CD4-positive, alpha-beta T cell (primary cell): ENCODE measurements at regions not wholly inside any gene's neighbourhood (a gene's known extent, or its start where the extent isn't known, plus 50 kb on each side); places are given as distances from the start of the nearest gene placed in this dataset.
"Not testable (repeated sequence)": the region's sequence is repeated elsewhere in the genome, so short reads cannot be mapped to it uniquely, and the experiment has no call there.

Experiments
- ATAC-seq: fragments of 200-7000 bp; cut with Tn5 transposase; one replicate; pipeline ENCODE4 v1.10.0; 2022; ENCODE audit warnings: mild to moderate bottlenecking; ENCODE audit not compliant: poor library complexity
- CTCF ChIA-PET: fragments of 350-600 bp; sonication (Branson Sonifier 250); formaldehyde crosslinking; loops from one replicate; lab custom pipeline; 2021; ENCODE audit warnings: antibody characterized with exemption, inconsistent platforms; lab: Charles Lee
- POLR2A ChIA-PET: fragments of 350-600 bp; sonication (Branson Sonifier 250); formaldehyde crosslinking; loops from one replicate; lab custom pipeline; 2021; ENCODE audit warnings: antibody characterized with exemption, inconsistent platforms; lab: Charles Lee
- DNase-seq, 14 experiments: peaks; one replicate each; pipeline ENCODE4 v3.0.0-alpha.2; 2013 to 2020; ENCODE audit warnings: mixed read lengths in 2 of 14
- H3K27ac ChIP-seq, 2 donors: one replicate each; pipeline versions ENCODE4 v1.5.1 to v1.7.0; 2013; ENCODE audit warnings: low read length in 2 of 2, low read depth in 1 of 2, mild to moderate bottlenecking in 1 of 2
- H3K27me3 ChIP-seq, 2 experiments: 1 replicate in 1 of 2; 2 replicates in 1 of 2; pipeline versions ENCODE4 v1.6.1 to v1.7.0; 2013; ENCODE audit warnings: low read length in 2 of 2, control low read depth in 1 of 2, mild to moderate bottlenecking in 1 of 2, moderate library complexity in 1 of 2; ENCODE audit not compliant: insufficient read depth in 2 of 2, control insufficient read depth in 1 of 2
- H3K36me3 ChIP-seq: one replicate; pipeline ENCODE4 v1.6.1; 2013; ENCODE audit warnings: low read length, control low read depth; ENCODE audit not compliant: insufficient read depth
- H3K4me1 ChIP-seq: one replicate; pipeline ENCODE4 v1.6.1; 2013; ENCODE audit warnings: low read length, control low read depth; ENCODE audit not compliant: insufficient read depth
- H3K4me3 ChIP-seq: one replicate; pipeline ENCODE4 v1.5.1; 2013; ENCODE audit warnings: mild to moderate bottlenecking, low read length, moderate library complexity
- H3K9me3 ChIP-seq, 2 experiments: 1 replicate in 1 of 2; 2 replicates in 1 of 2; pipeline versions ENCODE4 v1.6.1 to v1.7.0; 2013; ENCODE audit warnings: low read length in 2 of 2, mild to moderate bottlenecking in 2 of 2, control low read depth in 1 of 2, moderate library complexity in 1 of 2; ENCODE audit not compliant: control insufficient read depth in 1 of 2, insufficient read depth in 1 of 2
- H3K27ac Mint-ChIP-seq: one replicate; pipeline ENCODE4 v1.8.0; 2020; ENCODE audit warnings: mixed read lengths
- H3K27me3 Mint-ChIP-seq: one replicate; pipeline ENCODE4 v1.8.0; 2021; ENCODE audit warnings: mixed read lengths
- H3K36me3 Mint-ChIP-seq: one replicate; pipeline ENCODE4 v1.8.0; 2021; ENCODE audit warnings: low read depth, mixed read lengths
- H3K4me1 Mint-ChIP-seq: one replicate; pipeline ENCODE4 v1.8.0; 2021; ENCODE audit warnings: low read depth, mixed read lengths
- H3K4me3 Mint-ChIP-seq: one replicate; pipeline ENCODE4 v1.8.0; 2020; ENCODE audit warnings: mild to moderate bottlenecking, mixed read lengths
- H3K9me3 Mint-ChIP-seq: one replicate; pipeline ENCODE4 v1.8.0; 2020; ENCODE audit warnings: mixed read lengths
- CTCF ChIP-seq: fragments of 200-600 bp; IDR thresholded peaks from one replicate; pipeline ENCODE4 v1.8.0; 2022; ENCODE audit warnings: antibody characterized with exemption, mild to moderate bottlenecking
- intact Hi-C, 2 experiments: fragments of 100-400 bp; cut with DNase I in 1 of 2; cut with micrococcal nuclease in 1 of 2; formaldehyde crosslinking; loops; one replicate each; pipeline versions ENCODE4 v1.15.1 to v1.9.0; 2023 to 2025; cut with DNase I, micrococcal nuclease

DNA sequence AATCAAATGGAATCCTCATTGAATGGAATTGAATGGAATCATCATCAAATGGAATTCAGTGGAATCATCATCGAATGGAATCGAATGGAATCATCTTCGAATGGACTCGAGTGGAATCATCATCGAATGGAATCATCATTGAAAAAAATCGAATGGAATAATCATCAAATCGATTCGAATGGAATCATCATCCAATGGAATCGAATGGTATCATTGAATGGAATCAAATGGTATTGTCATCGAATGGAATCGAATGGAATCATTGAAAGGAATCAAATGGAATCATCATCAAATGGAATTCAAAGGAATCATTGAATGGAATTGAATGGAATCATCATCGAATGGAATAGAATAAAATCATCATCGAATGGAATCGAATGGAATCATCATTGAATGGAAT lies 619.3 kb downstream of the TP53TG3F start:
- H3K27ac Mint-ChIP-seq: no peak overlapping the region
- no peak for TF ChIP-seq CTCF
- ATAC-seq: no peak
- peaks cover 2% of the 10 kb centered on the region for H3K9me3 Mint-ChIP-seq
- ChIA-PET POLR2A (no interaction called here), CTCF (no interaction called here)
- no peaks in the 10 kb centered on the region for H3K4me1 ChIP-seq
- no peaks in the 10 kb centered on the region for H3K4me1 Mint-ChIP-seq
- no peaks in the 10 kb centered on the region for H3K27me3 ChIP-seq
- H3K4me3 ChIP-seq: no peak overlapping the region
- no peak overlapping the region for H3K4me3 Mint-ChIP-seq
- H3K27me3 Mint-ChIP-seq: no peaks in the 10 kb centered on the region
- no peak for DNase-seq
- no peak overlapping the region for H3K27ac ChIP-seq
- H3K36me3 ChIP-seq: no peaks in the 10 kb centered on the region
- intact Hi-C loops: no loop called here
- peaks cover 24 to 99% of the 10 kb centered on the region in 2 experiments for H3K9me3 ChIP-seq
- H3K36me3 Mint-ChIP-seq: peaks cover 8% of the 10 kb centered on the region

GRCh38 chr16:34085038-34085437 lies 625.6 kb downstream of the TP53TG3F start:
- H3K27ac ChIP-seq, H3K27me3 Mint-ChIP-seq, H3K9me3 Mint-ChIP-seq, H3K4me3 ChIP-seq, H3K4me3 Mint-ChIP-seq, intact Hi-C loops, POLR2A ChIA-PET, H3K27ac Mint-ChIP-seq, H3K4me1 ChIP-seq, H3K4me1 Mint-ChIP-seq, CTCF ChIA-PET, H3K36me3 ChIP-seq, DNase-seq, H3K27me3 ChIP-seq, ATAC-seq: not testable (repeated sequence)
- H3K36me3 Mint-ChIP-seq: peaks cover 17% of the 10 kb centered on the region
- peaks cover 46 to 100% of the 10 kb centered on the region in 2 experiments for H3K9me3 ChIP-seq

DNA sequence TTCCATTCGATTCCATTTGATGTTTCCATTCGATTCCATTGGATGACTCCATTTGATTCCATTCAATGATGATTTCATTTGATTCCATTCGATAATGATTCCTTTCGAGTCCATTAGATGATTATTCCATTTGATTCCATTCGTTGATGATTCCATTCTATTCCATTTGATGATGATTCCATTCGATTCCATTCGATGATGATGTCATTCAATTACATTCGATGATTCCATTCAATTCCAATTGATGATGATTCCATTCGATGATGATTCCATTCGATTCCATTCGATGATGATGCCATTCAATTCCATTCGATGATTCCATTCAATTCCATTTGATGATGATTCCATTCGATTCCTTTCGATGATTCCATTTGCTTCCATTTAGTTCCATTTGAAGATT lies 635.6 kb downstream of the TP53TG3F start:
- DNase-seq, H3K36me3 ChIP-seq, intact Hi-C loops, H3K27ac Mint-ChIP-seq, H3K27me3 Mint-ChIP-seq, H3K4me1 ChIP-seq, CTCF ChIA-PET, H3K27me3 ChIP-seq, H3K4me1 Mint-ChIP-seq, H3K27ac ChIP-seq, H3K4me3 ChIP-seq, ATAC-seq, H3K4me3 Mint-ChIP-seq, POLR2A ChIA-PET: not testable (repeated sequence)
- Mint-ChIP-seq H3K36me3 (peaks cover 44% of the 10 kb centered on the region), H3K9me3 (peaks cover 26% of the 10 kb centered on the region)
- peaks cover 50 to 96% of the 10 kb centered on the region in 2 experiments for H3K9me3 ChIP-seq

GRCh38 chr16:34096911-34097310 lies 637.5 kb downstream of the TP53TG3F start:
- intact Hi-C loops, H3K4me3 Mint-ChIP-seq, H3K4me1 Mint-ChIP-seq, ATAC-seq, H3K27ac Mint-ChIP-seq, DNase-seq, H3K4me1 ChIP-seq, POLR2A ChIA-PET, H3K36me3 ChIP-seq, CTCF ChIA-PET, H3K27me3 ChIP-seq, H3K4me3 ChIP-seq, H3K27ac ChIP-seq, H3K27me3 Mint-ChIP-seq: not testable (repeated sequence)
- peaks cover 26% of the 10 kb centered on the region for H3K9me3 Mint-ChIP-seq
- peaks cover 46% of the 10 kb centered on the region for H3K36me3 Mint-ChIP-seq
- H3K9me3 ChIP-seq: peaks cover 49 to 77% of the 10 kb centered on the region in 2 experiments

- H3K4me1 ChIP-seq, H3K4me3 Mint-ChIP-seq, H3K27ac Mint-ChIP-seq, H3K27ac ChIP-seq, H3K4me3 ChIP-seq, CTCF ChIA-PET, DNase-seq, intact Hi-C loops, ATAC-seq, H3K36me3 ChIP-seq, POLR2A ChIA-PET, H3K27me3 ChIP-seq, H3K27me3 Mint-ChIP-seq, H3K4me1 Mint-ChIP-seq: not testable (repeated sequence)
- Mint-ChIP-seq H3K36me3 (peaks cover 43% of the 10 kb centered on the region), H3K9me3 (peaks cover 26% of the 10 kb centered on the region)
- peaks cover 49 to 73% of the 10 kb centered on the region in 2 experiments for H3K9me3 ChIP-seq
These were observed 637.9 kb downstream of the TP53TG3F start for GRCh38 chr16:34097326-34097725.

DNA sequence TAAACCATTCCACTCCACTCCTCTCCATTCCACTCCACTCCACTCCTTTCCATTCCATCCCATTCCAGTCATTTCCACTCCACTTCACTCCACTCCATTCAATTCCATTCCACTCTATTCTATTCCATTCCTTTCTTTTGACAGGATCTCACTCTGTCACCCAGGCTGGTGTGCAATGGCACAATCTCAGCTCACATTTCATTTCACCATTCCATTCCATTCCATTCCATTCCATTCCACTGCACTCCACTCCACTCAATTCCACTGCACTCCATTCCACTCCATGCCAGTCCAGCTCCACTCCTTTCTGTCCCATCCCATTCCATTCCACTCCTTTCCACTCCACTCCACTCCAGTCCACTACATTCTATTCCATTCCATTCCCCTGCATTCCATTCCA lies 638.6 kb downstream of the TP53TG3F start:
- peaks cover 26% of the 10 kb centered on the region for H3K9me3 Mint-ChIP-seq

More for the DNA sequence above, 638.6 kb downstream of the TP53TG3F start:
- H3K36me3 ChIP-seq, H3K27me3 ChIP-seq, DNase-seq, H3K4me3 Mint-ChIP-seq, H3K4me3 ChIP-seq, H3K27ac Mint-ChIP-seq, H3K27me3 Mint-ChIP-seq, H3K4me1 Mint-ChIP-seq, H3K4me1 ChIP-seq, H3K27ac ChIP-seq, CTCF ChIA-PET, ATAC-seq, intact Hi-C loops, POLR2A ChIA-PET: not testable (repeated sequence)
- H3K9me3 ChIP-seq: peaks cover 49 to 66% of the 10 kb centered on the region in 2 experiments
- H3K36me3 Mint-ChIP-seq: peaks cover 42% of the 10 kb centered on the region
